SH-SY5Y (cell line): ENCODE measurements at regions not wholly inside any gene's neighbourhood (a gene's known extent, or its start where the extent isn't known, plus 50 kb on each side); places are given as distances from the start of the nearest gene placed in this dataset.

Experiments used
- GATA2 ChIP-seq: IDR thresholded peaks from 2 replicates; pipeline ENCODE4 v1.6.1; 2011; ENCODE audit warnings: mild to moderate bottlenecking, low read depth, low read length
- GATA3 ChIP-seq: IDR thresholded peaks from 2 replicates; pipeline ENCODE4 v1.6.1; 2011; ENCODE audit warnings: low read depth, mild to moderate bottlenecking, low read length, moderate library complexity

DNA sequence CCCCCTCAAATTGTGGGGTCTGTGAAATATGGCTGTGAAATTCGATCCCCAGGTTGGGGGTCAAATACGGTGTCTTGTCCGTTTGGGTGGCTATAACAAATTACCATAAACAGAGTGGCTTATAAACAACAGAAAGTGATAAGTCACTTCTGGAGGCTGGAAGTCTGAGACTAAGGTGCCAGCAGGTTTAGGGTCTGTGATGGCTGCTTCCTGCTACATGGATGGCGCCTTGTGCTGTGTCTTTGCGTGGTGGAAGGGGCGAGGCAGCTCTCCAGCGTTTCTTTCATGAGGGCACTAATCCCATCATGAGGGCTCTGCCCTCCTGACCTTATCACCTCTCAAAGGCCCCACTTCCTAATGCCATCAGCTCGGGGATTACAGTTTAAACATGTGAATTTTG is 120.0 kb downstream of the IRF8 start:
- no peak for TF ChIP-seq GATA2
- no peak for TF ChIP-seq GATA3

DNA sequence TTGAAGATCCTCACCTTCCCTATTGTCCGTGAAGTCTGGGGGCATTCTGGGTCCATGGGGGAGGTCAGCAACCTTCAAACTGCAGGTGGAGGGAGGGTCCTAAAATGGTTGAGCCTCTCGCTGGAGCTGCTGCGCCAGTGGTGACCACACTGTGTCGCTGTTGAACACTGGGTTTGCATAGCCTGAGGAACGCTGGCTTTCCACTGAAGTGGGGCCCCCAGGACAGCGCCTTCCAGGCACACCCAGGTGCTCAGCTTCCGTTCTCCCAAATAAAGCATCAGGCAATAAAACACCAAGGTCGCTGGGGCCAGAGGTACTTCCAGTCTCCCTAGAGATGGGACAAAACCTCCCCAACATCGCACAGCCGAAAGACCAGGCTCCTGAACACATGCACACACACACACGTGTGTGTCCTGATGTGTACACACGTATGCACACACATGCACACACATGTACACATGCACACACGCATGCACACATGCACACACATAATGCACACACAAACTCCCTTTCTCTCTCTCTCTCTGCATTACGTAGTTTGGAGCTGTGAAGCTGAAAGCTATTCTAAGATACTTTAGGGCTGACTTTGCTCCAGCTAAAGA is 120.6 kb downstream of the IRF8 start:
- TF ChIP-seq GATA2 (no peak), GATA3 (no peak)

DNA sequence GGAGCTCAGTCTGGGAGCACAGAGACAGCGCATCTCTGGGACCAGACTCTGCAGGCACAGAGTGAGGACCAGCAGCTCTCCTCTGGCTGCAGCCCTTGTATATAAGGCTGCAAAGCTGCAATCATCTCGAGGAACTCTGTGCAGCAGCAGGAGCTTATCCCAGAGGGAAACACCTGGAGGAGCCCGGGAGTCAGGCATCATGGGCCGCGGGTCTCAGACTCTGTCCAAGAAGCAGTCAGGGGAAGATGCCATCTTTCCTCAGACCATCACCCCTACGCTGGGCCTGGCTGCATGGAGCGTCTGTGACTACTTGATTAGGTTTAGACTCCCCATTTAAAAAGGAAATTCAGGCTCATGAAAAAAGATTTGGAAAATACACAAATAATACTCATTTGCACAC is 122.0 kb downstream of the IRF8 start:
- TF ChIP-seq GATA2 (no peak), GATA3 (no peak)

DNA sequence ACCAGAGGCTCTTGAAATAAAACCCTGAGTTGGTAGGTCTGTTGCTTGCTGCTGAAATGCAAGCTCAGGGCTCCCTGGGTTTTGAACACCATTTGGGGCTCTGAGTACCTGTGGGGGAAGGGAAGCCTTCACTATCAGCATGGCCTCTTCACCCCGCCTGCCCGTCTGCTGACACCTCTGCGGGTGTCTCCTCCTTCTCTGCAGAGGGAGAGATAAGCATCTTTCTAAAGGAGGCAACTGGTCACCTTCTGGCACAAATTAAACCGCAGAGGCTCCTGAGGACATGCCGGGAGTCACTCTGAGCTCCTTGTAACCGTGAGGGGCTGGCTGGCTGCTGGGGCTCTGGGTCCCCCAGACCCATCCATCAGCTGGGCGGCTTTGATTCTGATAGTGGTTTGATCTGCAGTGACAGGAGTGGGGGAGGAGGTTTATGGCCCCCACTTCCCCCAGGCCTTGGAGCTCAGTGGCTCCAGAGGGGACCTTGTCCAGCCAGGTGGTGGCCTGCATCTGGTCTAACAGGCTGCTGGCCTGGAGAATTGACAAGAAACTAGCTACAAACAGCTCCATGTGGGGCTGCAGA is 123.5 kb downstream of the IRF8 start:
- TF ChIP-seq GATA2: no peak
- TF ChIP-seq GATA3: no peak

DNA sequence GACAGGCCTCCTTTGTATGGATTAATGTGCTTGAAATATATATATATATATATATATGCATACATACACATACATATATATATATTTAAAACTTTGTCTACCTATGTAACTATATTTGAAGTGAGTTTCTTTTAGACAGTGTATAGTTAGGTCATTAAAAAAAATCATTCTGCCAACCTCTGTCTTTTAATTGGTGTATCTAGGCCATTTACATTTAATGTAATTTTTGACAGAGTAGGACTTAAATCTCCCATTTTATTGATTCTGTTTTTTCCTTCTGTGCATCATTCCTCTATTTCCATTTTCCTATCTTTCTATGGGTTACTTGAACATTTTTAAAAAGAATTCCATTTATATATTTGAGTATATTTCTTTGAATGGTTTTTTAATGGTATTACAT is 125.2 kb downstream of the IRF8 start:
- TF ChIP-seq GATA3 (no peak), GATA2 (no peak)

DNA sequence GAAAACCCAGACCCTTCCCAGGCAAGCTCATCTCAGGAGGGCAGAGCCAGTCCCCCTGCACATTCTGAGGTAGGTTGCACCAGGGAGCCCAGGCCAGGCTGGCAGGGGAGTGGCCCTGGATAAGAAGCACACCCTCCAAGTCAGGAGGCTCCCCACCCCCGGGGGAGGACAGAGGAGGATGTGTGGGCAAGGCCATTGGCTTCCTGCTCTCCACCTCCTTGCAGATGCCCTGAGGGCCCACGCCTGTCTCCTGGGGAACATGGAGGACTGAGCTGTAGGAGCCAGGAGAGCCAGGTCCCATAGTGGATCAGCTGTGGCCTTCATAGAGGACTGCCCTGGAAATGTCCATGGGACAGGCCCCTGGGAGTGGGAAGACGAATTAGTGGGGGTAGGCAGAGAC is 126.7 kb downstream of the IRF8 start:
- TF ChIP-seq GATA3 (no peak), GATA2 (no peak)

DNA sequence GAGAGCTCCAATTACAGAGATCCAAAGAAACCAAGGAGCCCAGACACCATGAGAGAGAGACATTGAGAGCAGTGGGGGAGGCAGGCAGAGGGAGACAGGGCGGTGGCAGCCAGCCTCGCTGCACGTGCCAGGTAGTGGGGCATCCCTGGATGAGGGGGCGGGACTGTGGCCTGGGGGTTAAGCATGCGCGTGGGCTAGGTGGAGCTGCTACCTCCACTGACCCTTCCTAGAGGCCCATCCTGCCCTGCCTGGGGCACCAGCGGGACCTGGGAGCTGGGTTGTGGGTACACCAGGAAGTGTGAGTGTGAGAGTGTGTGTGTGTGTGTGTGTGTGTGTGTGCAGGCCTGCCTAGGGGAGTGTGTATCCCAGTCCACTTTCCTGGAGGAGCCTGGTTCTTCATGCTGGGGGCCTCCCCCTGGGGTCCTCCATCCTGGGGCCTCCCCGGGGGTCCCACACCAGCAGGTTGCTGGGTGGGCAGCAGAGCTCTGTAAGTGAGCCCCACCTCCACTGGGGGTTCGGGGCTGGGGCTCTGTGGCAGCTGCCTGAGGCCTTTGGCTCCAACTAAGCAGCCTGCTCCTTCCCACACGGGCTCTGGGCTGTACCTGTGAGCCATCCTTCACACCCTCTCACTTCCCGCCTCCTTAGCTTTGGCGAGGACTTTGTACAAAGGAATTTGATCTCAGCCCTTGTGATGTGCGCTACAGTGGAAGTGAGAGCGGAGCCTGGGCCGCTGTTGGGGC is 127.4 kb downstream of the IRF8 start:
- no peak for TF ChIP-seq GATA3
- no peak for TF ChIP-seq GATA2

DNA sequence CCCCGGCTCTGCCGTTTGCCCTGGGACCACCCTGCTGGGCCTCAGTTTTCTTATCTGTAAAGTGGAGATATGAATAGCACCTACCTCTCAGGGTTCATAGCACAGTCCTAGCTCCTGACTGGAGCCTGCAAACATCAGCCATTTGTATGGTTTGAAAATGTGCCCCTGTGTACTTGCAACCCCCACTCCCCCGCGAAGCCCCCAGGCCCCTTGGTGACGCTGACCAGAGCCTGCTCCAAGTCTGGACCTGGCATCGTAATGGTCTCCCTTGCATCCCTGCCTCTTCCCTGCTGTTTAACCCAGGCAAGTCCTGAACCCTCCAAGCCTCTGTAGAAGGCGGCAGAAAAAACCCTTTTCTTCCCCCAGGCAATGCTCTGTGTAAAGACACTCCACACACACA is 128.0 kb downstream of the IRF8 start:
- no peak for TF ChIP-seq GATA3
- no peak for TF ChIP-seq GATA2

DNA sequence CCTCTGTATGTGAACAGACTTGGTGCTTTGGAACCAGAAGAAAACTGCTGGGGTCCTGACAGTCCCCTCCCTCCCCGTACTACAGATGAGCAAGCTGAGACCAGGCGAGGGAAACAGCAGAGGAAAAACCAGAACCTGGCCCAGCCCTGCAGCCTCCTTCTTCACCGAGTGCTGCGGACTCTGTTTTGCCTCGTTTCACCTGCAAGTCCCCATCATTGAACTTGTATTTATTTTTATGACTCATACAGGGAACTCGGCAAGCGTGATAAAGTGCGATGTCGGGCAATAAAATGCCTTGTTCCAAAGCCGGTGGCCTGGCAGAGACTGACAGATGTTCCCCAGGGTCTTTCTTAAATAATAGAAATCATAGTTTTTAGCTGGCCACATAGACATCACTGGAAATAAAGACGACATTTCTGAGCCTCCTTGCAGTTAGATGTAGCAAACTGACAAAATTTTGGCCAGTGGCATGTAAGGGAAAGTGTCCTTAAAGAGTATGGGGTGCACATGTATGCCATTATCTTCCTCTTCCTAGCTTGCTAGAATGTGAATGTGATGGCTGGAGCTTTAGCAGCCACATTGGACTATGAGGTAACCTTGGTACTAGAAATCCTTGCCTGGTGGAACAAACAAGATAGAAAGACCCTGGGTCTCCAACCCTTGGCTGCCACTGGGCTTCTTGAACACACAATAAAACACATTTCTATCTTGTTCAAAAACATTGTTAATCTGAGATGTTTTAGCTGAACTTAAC is 128.6 kb downstream of the IRF8 start:
- TF ChIP-seq GATA2 (no peak), GATA3 (no peak)

DNA sequence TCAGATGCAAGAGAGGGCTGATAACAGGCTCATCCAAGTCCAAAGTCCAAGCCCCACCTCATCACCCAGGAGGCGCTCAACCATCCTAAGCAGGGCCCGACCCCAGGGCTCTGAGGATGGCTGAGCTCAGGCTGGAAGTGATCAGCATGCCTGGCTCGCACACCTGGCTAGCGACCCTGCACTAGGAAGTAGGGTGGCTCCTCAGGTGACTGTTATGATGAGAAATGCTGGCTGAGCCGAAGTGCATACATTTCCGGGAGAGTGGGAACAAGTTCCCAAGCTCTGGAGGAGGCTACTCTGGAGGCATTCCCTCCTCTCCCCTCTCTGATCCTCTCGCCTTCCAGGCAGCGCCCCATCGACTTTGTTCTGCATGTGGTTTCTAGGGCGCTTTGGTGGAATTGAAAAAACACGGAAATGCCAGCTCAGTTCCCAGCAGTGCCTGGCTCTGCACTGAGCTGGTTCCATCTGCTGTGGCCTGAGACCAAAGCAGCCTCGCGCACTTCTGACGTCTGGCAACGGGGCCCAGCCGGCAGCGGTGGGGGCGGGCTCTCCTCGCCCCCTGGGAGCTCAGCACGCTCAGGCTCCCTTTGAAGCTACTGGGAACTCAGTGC is 130.3 kb downstream of the IRF8 start:
- TF ChIP-seq GATA3: no peak
- no peak for TF ChIP-seq GATA2

DNA sequence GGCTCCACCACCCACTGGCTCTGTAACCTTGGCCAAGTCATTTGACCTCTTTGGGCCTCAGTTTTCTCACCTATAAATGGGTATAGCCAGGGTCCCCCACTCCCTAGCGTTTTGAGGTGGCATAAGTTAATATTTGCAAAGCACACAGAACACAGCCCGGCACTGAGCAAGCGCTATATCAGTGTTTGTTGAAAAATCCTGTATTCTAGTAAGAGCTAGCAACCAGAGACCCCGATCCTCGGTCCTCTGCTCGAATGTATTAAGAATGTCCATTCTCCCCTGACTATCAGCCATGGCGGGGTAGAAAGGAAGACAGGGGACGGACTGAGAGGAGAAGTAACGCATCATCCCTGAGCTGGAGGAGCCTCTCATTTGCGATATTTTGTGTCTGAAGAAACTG is 131.2 kb downstream of the IRF8 start:
- TF ChIP-seq GATA3 (no peak), GATA2 (no peak)

DNA sequence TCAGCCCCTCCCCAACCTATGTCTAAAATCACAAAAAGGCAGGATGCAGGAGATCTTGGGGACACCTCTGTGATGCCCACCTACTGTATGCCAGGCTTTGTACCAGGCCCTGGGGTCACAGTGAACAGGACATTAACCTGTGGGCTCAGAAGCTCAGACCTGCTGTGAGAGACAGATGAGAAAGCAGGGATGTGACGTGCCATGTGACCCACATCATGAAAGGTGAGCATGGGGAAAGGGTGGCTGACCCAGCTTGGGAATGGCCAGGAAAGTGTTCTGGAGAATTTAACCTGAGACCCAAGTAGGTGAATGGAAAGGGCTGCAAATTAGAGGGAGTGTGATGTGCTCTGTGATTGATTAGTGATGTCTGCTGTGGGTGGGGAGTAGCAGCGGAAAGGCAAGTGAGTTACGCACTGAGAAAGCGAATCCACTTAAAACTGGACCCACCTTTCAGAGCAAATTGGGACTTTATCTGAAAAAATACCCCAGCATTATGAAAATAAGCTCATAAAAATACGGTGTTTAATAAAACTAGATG is 132.2 kb downstream of the IRF8 start:
- no peak for TF ChIP-seq GATA3
- no peak for TF ChIP-seq GATA2

DNA sequence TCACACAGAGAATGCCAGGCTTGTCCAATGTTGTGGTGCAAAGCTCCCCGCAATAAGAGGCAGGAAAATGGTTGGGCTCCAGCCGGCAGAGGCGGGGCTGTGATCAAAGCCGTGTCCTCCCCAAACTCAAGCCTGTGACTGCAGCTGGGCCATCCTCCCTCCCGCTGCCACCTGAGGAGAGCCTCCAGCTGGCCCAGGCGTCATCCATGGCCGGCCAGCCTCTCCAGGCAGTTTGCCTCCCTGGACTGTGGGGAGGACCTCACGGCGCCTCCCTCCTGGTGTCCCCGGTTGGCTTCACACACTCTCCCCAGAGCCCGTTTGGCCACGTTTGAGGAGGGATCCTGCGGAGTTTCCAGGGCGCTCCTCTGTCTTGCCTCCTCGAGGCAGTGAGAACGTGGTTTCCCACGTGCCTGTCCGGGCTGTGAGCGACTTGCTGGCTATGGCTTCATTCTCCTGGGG is 134.1 kb downstream of the IRF8 start:
- TF ChIP-seq GATA2 (no peak), GATA3 (no peak)

DNA sequence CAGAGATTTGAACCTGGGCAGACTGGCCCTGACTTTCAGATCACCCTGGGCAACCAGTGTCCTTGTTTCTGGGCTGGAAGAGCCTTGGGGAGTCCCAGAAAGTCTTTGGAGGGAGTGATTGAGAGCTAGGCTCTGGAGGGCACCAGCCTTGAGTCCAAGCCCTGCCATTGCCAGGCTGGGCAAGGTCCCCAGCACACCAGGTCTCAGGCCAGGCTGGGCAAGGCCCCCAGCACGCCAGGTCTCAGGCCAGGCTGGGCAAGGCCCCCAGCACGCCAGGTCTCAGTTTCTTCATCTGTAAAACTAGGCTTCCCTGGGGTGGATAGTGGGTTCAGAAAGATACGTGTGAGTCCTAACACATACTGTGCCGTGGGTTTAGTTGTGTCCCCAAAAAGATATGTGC is 135.0 kb downstream of the IRF8 start:
- TF ChIP-seq GATA3 (no peak), GATA2 (no peak)

DNA sequence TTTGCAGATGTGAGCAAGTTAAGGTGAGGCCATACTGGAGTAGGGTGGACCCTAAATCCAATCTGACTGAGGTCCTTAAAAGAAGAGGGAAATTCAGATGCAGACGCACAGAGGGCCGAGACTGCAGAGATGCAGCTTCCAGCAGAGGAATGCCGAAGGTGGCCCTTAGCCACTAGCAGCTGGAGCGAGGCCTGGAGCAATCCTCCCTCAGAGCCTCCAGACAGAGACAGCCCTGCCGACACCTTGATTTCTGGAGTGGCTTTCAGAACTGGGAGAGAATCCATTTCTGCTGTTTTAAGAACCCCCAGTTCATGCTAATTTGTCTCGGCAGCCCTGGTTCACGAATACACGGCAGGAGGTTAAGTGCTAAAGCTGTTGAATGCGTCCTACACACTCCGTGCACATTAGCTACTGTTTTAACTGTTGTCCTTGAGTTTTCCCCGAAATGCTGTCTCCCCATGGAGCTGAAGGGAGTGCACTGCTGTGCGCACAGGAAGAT is 135.5 kb downstream of the IRF8 start:
- TF ChIP-seq GATA2 (no peak), GATA3 (no peak)
